HG02610 (cell line): ENCODE measurements at regions not wholly inside any gene's neighbourhood (a gene's known extent, or its start where the extent isn't known, plus 50 kb on each side); places are given as distances from the start of the nearest gene placed in this dataset.
"Not testable (repeated sequence)": the region's sequence is repeated elsewhere in the genome, so short reads cannot be mapped to it uniquely, and the experiment has no call there.

Experiments
- ATAC-seq: cut with Tn5 transposase; IDR thresholded peaks from one replicate; pipeline ENCODE4 v1.9.1; 2021; ENCODE audit warnings: mild to moderate bottlenecking, moderate library complexity; ENCODE audit not compliant: unreplicated experiment

DNA sequence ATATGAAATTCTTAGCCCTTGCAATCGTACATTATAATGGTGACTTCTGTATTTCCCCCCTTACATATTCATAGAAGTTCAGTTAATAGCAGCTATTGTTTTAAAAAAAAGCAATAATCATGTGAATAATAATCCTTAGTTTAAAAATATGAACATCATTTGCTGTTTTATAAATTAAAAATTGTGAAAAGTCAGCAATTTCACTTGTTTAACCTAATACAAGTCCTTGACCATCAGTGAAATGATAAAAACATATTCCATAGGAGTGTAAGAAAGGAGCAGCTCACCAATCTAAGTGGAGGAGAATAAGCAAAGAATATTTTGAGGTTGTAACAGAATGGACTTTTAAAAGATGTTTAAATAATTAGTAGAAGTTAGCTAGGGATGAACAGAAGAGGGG lies 650.2 kb downstream of the SUCLG1 start:
- no peak for ATAC-seq

DNA sequence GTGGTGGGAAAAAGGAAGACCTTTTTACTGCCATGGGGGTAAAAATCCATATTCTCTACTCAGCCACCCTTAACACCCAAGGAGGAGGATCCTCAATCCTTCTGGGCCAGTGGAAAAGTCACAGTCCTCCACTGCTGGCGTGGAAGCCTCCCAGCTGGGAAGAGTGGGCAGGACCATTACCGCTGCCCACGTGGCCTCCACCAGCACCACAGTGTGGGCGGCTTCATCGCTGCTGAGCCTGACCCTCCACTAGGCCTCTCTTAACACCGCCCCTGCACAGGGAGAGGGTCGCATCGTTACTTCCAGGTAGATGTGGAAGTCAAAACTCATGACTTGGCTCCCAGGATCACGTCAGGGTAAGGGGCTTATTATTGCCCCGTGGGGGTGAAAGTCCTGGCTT lies 656.5 kb downstream of the SUCLG1 start:
- no peak for ATAC-seq

DNA sequence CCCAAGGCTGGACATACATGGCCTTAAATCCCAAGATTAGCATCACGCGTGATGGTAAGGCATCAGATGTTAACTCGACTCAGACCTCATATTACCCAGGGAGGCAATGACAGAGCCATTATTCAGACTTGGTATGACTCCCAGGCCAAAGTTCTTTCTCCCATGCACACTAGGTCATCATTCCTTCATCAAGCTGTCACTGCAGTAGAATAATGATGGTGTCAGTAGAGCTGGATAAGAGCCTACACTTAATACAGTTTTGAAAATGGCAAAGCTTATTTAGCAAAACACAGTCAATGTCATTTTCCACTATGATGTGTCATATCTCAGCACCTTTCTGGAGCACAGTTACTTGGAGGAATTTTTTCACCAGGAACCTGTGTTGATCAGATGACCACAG lies 663.3 kb downstream of the SUCLG1 start:
- ATAC-seq: no peak

DNA sequence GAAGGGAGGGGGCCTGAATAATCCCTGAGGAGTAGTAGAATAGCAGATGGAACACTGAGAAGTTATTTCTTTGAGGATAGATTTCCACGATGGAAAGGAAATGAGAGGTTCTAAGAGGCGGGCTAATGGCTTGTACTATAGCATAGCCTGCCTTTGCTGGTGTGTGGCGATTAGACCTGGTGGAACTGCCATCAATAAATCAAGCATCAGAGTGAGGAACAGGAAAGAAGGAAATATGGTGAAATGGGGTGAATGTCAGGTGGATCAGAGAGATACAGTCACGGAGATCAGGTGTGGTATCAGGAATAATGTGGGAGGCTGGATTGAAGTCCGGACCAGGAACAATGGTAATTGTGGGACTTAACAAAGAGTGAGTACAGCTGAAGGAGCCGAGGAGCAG lies 668.6 kb downstream of the SUCLG1 start:
- not testable (repeated sequence) for ATAC-seq

DNA sequence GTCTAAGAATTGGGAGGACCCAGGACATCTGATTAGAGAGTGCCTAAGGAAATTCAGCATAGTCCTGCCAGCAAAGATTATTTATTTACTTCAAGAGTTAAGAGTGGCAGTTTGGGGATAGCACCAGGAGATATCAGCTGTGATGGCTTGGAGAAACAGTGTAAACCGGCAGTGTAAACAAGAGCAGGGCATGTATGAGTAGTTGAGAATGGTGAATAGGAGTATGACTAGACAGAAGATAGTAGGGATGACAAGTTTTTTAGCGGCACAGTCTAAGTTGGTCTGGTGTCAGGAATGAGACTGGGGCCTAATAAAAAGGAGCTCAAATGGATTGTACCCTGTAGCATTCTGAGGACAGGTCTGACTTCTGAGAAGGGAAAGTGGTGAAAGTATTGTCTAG lies 669.4 kb downstream of the SUCLG1 start:
- ATAC-seq: not testable (repeated sequence)

DNA sequence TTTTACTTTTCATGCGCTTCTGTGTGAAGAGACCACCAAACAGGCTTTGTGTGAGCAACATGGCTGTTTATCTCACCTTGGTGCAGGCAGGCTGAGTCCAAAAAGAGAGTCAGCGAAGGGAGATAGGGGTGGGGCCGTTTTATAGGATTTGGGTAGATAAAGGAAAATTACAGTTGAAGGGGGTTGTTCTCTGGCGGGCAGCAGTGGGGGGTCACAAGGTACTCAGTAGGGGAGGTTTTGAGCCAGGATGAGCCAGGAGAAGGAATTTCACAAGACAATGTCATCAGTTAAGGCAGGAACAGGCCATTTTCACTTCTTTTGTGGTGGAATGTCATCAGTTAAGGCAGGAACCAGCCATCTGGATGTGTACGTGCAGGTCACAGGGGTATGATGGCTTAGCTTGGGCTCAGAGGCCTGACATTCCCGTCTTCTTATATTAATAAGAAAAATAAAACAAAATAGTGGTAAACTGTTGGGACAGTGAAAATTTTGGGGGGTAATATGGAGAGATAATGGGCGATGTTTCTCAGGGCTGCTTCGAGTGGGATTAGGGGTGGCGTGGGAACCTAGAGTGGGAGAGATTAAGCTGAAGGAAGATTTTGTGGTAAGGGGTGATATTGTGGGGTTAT lies 670.0 kb downstream of the SUCLG1 start:
- ATAC-seq: not testable (repeated sequence)

DNA sequence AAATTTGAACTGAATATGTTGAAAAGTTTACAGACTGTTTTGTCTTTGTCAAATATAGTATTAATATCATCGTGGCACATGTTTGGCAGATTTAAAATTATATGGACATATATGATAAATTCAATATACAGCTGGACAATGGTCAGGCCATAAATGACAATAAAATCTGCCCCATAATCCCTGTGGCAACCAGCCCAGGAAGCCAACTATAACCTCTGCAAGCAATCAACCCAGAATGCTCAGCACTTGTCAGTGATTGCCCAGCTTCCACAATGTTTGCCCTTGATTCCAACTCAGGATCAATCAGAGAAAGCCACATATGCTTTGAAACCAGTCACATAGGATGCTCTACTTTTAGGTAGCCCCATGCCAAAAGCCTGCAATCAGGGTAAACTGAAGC lies 671.9 kb downstream of the SUCLG1 start:
- no peak for ATAC-seq

DNA sequence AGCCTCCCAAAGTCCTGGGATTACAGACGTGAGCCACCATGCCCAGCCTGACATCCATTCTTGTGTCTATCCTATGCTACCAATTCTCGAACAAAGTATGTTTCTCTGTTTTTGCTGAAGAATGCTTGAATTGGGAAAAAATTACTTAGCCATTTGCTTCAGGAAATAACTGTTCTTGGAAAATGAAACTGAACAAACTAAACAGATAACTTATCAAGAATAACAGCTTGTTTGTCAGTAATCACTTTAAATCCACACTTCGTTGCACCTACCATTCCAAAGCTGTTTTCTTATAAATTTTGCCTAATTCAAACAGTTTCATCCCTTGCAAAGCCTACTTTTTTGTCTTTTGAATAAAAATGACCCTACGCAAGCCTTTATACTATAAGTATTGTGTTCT lies 672.9 kb downstream of the SUCLG1 start:
- ATAC-seq: no peak

DNA sequence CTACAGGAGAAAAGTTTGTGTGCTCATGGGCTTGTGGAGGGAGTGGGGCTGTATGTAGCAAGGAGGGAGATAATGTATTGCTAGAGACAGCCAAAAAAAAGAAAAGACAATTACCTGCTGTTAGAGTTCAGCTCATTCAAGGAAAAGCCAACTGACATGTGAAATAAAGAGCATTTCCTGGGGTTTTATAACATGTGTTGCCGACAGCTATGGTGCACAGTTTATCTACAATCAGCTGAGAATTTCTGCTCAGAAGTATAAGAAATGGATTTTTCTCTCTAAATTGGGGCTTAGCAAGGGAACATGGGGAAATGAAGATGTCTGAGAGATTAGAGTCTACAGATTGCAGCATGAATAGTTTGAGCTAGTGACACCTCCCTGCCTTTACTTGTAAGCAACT lies 674.1 kb downstream of the SUCLG1 start:
- no peak for ATAC-seq

DNA sequence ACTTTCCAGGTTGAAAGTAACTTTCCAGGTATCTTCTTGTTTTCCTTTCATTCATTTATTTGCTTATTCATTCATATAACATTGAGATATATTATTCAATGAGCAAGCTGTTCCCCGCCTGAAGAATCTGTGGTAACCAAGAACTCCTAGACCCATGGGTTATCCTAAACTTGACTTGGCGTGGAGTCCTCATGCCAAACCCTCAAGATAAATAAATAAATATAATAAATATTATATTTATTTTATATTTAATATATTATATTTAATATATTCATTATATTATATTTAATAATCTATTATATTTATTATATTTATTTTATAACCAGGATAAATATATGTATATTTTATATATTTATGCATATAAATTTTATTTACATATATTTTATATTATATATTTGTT lies 674.8 kb downstream of the SUCLG1 start:
- no peak for ATAC-seq

DNA sequence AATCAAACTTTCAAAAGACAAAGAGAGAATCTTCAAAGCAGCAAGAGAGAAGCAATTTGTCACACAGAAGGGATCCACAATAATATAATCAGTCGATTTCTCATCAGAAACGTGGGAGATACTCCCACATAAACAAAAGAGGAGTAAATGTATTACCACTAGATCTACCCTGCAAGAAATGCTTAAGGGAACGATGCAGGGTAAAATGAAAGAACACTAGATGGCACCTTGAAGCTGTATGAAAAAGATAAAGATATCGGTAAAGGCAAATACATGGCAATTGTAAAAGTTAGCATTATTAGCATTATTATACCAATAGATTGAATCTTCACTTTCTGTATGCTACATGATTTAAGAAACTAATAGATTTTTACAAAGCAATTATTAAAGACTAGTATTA lies 677.0 kb downstream of the SUCLG1 start:
- ATAC-seq: no peak

DNA sequence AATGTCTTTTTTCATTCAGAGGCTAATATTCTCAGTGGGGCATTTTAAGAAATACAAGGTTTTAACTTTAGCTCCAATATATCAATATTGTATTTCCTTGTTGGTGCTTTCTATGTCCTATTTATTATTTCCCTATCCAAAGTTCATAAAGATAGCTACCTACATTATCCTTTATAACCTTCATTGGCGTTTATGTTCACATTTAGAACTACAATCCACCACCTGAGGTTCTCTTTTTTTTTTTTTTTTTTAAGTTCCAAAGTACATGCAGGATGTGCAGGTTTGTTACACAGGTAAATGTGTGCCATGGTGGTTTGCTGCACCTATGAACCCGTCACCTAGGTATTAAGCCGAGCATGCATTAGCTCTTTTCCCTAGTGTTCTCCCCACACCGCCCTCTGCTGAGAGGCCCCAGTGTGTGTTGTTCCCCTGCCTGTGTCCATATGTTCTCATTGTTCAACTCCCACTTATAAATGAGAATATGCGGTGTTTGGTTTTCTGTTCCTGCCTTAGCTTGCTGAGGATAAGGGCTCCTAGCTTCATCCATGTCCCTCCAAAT lies 694.6 kb downstream of the SUCLG1 start:
- no peak for ATAC-seq

DNA sequence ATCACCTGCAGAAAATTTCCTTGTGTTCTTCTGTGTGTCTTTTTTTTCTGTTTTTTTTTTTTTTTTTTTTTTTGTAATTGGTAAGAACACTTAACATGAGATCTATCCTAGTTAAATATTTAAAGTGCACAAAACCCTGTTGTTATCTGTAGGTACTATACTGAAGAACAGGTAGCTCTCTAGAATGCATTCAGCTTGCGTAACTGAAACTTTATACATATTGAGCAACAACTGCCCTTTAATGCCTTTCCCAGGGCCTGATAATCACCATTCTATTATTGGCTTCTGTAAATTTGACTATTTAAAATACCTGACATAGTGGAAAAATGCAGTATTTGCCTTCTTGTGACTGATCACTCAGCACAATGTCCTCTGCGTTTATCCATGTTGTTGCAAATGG lies 701.8 kb downstream of the SUCLG1 start:
- no peak for ATAC-seq

DNA sequence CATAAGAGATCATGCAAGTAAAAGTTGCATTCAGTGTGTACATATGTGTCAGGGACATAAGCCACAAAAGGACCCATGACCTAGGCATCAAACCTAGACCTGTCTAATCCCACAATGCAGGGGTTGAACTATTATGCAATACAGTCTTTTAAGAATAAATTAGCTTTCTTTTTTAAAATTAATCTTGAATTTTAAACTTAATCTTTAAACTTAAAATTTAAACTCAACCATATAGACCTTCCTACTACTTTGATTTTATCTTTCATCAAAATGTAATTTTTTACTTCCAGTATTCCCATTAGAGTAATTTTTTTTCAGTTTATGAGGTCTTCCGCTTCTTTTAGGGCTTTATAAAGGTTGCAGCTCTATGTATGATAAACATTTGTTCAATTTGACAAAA lies 702.9 kb downstream of the SUCLG1 start:
- no peak for ATAC-seq

DNA sequence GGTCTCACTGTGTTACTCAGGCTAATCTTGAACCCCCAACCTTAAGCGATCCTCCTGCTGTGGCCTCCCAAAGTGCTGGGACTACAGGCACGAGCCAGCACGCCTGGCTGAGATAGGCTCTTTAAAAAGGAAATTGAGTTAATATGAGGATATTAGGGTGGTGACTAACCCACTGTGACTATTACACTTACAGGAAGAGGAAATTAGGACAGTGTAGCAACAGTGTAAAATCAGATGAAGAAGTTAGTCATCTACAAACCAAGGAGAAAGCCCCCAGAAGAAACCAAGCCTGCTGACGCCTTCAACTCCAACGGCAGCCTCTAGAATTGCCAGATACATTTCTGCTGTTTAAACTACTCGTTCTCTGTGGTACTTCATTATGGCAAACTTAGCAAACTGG lies 711.9 kb downstream of the SUCLG1 start:
- ATAC-seq: no peak

DNA sequence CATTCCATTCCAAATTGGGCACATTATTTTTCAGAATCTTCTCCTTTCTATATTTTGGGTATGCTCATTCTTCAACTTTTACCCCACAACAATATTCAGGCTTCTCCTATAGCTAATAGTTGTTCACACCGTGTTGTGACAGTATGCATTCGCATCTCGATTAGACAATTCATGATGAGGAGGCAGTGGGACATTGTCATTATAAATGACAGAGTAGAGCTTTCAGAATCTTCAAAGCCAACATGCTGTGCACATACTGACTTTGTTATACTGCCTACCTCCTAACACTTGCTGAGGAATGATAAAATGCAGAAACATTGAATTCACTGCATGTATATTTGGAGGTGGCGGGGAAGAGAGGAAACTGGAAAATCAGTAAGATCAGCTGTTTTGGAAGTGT lies 714.2 kb downstream of the SUCLG1 start:
- no peak for ATAC-seq

DNA sequence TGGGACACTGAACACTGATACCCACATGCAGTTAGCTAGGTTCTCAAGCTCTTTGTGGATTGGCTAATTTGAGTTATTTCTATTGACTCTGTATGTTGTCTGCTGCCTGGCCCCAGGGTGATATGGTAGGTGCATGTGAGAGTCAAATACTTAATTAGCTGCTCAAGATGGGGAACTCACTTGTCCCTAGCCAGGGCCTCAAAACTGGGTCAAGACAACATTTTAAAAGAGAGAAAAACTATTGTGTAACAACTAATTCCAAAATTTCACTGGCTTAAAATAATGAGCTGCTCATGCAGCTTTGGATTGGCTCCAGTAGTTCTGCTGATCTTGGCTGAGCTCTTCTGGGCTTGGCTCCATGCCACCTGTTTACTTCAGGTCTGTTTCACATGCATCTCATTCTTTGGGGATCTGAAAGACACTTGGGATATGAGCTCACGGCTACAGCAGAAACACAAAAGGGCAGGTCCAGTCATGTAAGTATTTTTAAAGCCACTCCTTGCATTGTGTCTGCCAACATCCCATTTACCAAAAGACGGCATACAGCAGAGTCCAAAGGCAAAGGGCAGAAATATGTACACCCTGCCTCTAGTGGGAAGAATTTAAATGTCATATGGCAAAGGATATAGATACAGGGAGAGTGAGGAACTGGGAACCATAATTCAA lies 716.8 kb downstream of the SUCLG1 start:
- ATAC-seq: no peak

DNA sequence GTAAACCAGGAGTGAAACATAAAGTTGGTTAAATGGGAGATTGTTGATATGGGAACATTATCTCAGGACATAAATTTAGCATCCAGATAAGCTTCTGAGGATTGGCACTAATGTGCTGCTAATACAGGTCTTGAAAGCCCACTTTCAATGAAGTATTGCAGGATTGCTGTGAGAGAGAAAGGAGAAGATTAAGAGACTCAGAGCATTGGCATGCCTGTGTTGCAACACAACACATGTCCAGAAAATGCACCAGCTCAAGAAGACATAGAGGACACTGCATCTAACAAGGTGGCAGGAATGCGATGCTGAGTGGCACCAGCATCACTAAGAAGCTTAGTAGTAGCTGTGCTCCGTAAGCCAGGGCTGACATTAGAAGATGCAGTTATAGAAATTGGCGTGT lies 728.9 kb downstream of the SUCLG1 start:
- ATAC-seq: no peak

DNA sequence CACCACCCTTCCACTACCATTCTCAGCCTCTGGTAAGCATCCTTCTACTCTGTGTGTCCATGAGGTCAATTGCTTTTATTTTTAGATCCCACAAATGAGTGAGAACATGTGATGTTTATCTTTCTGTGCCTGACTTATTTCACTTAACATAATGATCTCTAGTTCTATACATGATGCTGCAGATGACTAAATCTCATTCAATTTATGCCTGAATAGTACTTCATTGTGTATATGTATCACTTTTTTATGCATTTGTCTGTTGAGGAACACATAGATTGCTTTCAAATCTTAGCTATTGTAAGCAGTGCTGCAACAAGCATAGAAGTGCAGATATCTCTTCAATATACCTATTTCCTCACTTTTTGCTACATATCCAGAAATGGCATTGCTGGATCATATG lies 733.3 kb downstream of the SUCLG1 start:
- ATAC-seq: no peak

DNA sequence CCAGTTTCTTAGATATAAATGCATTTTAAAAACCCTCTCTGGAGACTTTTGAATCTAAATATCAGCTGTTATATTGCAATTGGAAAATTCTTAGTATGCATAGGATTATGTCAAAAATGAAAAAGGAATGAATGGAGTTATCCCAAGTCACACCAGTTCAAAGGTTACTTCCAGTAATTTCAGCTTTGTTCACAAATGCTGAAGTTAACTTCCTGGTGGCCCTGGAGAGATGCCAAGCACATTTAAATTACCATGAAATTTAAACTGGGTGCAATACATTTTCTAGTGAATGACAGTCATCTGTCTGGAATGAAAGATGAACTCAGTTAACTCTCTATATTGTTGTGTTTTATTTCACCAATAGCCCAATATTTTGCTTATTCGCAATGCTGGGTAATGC lies 753.9 kb downstream of the SUCLG1 start:
- ATAC-seq: no peak

DNA sequence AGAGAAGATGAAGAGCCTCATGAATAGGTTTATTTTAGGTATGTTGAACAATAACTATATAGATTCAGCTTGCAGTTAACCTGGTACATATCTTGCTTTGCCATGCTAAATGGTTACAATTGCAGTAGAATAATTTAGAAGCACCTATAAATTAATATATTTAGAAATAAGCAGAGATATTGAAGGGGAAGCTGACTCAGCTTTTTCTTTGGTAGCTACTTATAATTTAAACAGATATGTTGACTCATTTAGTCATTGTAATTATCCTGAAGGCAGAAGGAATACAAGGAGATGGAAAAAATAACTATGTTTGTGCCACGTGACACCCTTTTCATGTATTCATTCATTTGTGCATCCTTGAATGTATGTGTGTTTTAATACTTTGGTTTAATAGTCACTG lies 755.5 kb downstream of the SUCLG1 start:
- no peak for ATAC-seq

DNA sequence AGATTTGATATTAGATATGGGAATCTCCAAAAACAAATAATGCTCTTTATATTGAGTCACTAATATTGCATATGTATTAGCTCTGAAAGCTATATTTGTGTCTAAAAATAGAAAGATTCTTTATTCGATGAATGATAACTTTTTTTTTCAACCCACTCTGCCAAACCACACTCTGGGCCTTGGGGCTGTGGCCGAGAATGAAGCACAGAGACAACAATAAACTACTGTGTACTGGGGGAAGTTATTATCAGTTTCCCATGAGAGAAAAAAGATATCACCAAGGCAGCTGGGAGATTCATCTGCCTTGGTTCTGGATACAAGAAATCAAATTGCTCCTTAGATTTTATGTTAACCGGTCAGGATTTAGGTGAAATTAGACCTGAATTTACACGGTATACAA lies 762.2 kb downstream of the SUCLG1 start:
- ATAC-seq: no peak

DNA sequence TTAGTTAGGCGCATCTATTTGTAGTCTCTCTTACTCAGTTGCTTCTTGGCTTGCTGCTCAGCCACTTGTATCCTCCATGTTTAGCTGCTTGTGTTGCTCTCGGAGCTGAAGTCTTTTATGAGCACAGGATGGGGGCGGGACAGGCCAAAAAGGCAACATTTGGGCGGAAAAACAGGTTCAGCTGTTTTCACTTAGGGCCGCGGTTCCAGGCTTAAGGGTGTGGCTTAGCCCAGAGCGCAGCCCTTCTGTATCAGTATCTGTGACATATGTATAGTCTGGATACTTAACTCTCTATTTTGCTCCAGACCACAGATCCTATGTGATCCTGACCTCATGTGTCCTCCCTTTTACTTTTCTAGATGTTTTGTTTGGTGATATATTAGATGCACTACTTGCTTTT lies 763.5 kb downstream of the SUCLG1 start:
- ATAC-seq: no peak
